ENCODE measurements at regions not wholly inside any gene's neighbourhood (a gene's known extent, or its start where the extent isn't known, plus 50 kb on each side); places are given as distances from the start of the nearest gene placed in this dataset.
A peak's percentile ranks its signal among the peaks of the same experiment; 100 is the strongest.

GRCh38 chr1:4971666-4972065 is 317.3 kb downstream of the AJAP1 start:
- no peak for DNase-seq

DNA sequence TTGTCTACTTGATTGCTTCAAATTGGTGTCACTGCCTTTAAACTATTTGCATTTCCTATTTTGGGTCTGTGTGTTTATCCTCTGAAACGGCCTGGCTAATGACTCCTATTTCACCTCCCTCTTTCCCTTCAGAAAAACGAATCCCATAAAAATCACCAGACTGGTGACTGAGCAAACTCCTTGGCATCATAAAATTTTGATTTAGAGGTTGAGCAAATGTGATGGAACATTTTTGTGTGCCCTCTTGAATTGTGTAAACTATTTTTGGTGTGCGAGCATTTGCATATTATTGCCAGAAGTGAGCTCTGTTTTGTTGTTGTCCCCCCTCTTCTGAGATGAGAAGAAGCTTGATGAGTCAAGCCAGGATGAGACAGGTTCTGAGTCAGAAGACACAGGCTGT is 316.1 kb downstream of the AJAP1 start:
- no peak for DNase-seq

DNA sequence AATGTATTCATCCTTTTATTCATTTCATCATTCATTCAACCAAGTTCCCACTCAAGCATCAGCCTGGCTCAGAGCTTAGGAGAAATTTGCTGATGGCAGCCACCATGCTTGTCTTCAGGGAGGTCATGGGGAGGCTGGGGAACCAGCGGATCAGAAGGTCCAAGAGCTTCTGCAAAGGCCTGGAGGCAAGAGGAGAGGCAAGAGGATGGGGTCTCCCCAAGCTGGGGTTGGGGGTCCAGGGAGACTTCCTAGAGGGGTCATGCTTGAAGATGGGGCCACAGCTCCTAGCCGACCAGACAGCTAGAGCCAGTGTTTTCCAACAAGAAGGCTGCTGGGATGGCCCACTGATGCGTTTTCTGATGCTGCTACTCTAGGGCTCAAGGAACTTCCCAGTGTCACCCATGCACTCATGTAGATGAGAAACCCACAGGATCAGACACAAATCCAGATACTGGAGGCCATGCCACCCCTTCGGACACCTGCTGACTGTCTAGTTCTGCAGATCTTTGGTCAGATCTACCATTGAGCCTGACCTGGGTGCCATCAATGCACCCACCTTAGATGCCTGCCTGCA is 315.2 kb downstream of the AJAP1 start:
- DNase-seq, result no peak

DNA sequence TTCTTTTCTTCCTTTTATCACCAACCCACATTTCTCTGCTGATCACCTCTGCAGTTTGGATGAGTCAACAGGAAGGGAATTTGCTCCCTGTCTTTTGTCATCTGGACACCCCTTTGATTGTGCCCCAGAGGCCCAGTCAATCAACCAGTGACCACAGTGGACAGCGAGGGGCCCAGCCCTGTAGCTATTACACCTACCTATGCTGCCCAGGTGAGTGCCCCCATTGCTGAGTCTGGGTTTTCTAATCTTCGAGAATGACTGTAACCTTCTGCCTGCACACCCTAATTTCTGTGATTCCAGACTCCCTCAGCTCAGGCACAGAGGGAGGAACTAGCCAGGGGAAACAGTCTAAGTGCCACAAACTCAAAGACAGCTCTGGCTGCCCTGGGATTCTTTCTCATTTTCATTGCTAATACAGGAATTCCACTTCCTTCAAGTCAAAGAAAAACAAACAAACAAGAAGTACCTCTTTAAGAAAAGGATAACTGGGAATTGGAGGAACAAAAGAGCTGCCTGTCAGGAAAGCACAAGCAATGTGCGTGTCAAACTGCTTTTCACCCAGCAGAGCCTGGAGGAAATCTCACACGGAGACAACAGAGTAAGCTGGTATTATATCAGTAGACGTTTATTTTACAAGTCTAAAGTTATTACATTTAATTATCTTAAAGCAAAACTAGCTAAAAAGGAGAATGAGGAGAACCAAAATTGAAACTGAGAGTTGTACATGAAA is 311.1 kb downstream of the AJAP1 start:
- DNase-seq, result no peak

DNA sequence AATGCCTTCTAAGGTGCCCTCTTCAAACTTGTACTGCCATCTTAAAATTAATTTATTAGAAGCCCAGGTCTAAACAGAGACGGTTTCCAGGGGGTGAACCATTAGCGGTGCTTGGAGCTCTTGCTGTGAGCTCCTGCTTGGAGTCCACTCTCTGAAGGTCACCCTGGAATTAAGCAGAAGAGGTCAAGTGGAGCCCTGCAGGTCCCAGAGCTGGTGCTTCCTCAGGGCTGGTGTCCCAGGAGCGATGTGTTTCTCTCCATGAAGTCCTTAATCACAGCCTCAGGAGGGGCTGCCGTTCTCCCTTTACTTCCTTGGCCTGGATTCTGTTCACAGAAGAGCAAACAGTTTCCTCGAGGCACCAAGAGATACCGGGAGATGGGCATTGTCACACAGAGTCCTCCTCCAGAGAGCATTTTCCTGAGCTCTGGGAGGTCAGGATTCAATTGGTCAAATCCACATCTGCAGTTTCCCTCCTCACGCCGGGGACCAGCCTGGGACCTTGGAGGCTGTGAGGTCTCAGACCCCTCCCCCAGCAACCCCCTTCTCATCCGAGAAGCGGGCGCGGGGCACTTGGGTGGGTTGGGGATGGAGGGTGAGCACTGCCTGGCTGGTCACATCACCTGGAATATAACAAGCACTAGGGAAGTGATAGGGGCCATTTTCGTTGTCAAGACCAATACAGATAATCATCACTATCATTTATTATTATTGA is 310.4 kb downstream of the AJAP1 start:
- no peak for DNase-seq

DNA sequence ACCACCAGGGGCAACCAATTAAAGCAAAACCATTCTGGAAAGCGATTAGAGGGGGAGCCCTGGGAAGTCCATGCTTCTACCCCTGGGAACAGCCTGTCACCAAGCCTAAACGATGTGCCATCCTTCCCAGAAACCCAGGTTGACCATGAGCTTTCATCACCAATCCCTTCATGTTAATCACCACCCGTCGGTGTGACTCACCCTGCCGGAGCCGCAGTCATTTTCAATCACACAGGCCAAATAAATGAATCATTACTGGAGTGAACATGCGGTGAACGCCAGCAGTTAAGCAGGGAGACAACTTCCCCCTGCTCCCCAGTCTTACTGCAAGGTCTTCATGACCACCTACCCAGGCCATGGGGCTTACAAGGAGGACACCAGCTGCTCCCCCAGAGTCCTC is 308.8 kb downstream of the AJAP1 start:
- DNase-seq, result no peak

DNA sequence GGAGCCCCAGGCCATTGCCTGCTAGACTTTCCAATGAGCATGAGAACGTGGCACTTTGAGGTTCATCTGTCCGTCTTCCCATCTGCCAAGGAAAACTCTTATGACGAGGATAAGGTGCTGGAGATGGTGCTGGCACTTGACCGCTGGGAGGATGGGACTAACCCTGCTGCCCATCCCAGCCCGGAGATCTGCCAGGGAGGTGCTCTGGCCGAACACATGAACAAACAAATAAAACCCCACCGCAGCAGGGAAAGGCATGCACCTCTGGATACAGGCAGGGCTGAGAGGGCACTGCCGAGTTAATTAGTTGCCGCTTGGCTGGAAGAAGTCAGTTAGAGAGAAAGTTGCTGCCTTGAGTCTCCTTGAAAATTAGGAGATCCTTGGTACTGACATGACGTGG is 308.4 kb downstream of the AJAP1 start:
- no peak for DNase-seq

DNA sequence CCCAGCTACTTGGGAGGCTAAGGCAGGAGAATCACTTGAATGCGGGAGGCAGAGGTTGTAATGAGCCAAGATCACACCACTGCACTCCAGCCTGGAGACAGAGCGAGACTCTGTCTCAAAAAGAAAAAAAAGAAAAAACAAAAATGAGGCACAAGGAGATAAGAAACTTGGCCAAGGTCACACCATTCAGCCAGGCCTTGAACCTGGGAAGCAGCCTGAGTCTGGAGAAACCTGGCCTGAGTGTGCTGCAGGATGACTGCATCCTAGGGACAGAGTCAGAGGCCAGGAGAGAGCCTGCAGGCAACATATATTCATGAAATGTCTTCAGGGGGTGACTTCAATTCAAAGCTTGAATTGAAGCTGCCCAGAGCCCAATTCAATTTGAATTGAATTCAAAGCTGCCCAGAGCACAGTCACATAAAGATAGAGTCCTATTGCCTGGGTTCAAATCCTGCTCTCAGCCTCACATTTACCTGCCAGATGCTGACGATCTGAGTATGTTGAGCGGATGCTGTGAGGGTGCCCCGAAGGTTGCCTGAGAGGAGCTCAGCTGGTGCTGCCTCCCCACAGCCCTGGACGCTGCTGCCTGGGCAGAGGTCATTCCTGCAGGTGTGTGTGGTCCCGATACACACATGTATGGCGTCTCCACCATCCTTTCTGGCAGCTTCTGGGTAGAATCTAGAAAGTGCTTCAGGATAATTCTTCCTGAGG is 307.7 kb downstream of the AJAP1 start:
- DNase-seq, result no peak

DNA sequence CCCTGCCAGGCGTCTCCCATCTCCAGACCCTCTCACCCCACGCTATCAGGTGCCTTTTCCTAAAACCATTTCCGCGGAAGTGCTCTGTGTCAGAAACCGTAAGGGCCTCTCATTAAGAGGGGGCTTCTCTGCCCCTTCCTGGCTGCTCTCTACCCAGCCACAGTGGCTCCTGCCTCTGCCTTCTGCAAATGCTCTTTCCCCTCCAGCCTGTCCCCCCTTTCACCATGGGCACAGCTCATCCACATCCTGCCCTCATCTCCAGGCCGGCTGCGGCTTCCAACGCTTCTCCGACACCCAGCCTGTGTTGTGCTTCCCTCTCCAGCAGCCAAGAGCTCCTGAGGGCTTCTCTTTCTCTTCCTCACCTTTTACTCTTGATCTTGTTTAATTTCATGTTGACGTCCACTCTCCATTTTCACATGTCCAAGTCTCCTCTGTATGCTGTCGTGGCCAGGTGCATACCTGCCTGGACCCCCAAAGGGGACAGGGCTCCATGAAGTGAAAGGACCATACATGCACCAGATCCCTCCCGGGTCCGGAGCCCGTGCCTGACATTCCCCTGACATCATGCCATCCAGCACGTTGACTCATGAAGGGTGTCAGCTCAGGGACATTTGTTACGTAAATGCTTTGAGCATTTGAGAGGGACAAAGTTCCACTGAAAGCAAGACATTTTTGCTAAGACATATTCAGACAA is 306.5 kb downstream of the AJAP1 start:
- no peak for DNase-seq

DNA sequence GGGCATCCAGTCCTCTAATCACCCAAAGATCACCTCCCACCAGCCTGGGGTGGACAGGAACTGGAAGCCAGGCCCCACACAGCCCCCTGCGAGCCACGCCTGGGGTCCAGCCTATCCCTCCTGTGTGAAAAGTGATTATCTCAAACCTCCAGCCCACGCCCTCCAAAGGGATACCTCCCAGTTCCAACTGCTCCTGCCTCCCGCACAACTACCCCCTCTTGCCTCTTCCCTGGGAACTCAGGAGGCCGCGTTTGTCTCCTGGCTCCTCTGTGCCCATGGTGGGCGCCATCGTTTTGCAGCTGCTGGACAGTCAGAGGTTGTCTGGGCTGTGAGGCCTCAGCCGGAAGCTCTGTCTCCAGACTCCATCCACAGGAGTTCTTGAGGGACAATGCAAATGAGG is 305.9 kb downstream of the AJAP1 start:
- no peak for DNase-seq

DNA sequence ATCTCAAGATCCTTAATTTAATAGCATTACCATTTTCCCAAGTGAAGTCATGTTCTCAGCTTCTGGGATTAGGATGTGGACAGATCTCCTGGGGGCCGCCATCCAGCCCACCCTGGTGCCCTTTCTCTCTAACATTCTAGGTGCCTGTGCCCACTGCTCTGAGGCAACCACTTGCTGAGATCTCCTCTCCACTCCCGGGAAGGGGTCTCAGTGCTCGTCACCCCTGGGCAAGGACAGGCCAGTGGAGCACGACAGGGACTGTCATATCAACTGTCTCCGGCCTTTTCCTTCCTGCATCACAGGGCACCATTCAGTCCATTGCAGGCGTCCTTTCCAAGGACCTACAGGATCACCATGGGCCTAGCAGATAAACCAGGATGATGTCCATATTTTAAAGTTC is 304.8 kb downstream of the AJAP1 start:
- DNase-seq, result no peak

GRCh38 chr1:4957027-4957426 is 302.6 kb downstream of the AJAP1 start:
- no peak for DNase-seq

GRCh38 chr1:4954392-4954791 is 300.0 kb downstream of the AJAP1 start:
- no peak for DNase-seq

- DNase-seq, result no peak
These were observed 297.2 kb downstream of the AJAP1 start for GRCh38 chr1:4951601-4952000.

- no peak for DNase-seq
These were observed 291.9 kb downstream of the AJAP1 start for GRCh38 chr1:4946343-4946742.

GRCh38 chr1:4944911-4945310 is 290.5 kb downstream of the AJAP1 start:
- DNase-seq, result peak; percentile 27

GRCh38 chr1:4944072-4944471 is 289.7 kb downstream of the AJAP1 start:
- DNase-seq, result no peak

- no peak for DNase-seq
These were observed 284.9 kb downstream of the AJAP1 start for GRCh38 chr1:4939266-4939665.

DNA sequence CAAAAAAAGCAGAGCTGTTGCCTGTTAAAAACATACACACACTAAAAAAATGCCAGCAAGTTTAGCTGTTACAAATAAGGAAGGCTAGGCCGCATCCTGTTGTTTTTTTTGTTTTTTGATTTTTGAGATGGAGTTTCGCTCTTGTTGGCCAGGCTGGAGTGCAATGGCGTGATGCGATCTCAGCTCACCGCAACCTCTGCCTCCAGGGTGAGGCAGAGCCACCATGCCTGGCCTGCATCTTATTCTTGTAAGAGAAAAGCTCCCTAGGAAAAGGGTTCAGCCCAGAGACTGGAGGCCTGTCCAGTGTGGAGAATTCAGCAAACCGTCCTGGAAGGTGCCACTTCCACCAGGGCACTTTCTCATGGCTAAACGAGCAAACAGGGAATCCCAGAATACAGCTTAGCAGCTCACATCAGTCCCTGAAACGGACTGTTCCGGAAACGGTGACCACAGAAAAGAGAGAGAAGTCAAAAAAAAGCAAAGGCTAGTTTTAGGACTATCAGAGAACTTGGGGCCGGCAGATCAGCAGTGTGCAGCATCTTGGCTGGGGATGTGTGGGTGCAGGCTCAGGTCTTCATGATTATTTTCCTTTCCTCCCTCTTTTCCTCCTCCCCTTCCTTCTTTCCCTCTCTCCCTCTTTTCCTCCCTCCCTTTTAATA is 283.6 kb downstream of the AJAP1 start:
- no peak for DNase-seq

DNA sequence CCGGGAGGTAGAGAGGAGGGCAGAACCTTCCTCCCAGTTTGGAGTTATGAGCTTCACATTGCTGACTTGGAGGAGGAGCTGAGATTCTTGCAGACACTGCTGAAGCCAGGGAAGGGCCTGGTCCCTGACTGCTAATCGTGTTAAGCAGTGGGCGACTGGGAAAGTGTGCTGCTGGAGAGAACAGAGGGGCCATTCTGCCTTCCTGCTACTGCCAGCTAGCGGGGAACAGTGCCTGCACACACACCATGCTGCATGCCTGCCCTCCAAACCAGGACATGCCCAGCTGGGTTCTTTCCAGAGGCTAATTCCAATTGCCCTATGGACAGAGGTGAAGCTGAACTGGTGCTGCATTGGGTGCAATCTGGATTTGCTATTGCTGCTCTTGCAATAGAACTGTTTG is 281.4 kb downstream of the AJAP1 start:
- DNase-seq, result no peak

- DNase-seq, result no peak
These were observed 278.8 kb downstream of the AJAP1 start for GRCh38 chr1:4933232-4933631.

DNA sequence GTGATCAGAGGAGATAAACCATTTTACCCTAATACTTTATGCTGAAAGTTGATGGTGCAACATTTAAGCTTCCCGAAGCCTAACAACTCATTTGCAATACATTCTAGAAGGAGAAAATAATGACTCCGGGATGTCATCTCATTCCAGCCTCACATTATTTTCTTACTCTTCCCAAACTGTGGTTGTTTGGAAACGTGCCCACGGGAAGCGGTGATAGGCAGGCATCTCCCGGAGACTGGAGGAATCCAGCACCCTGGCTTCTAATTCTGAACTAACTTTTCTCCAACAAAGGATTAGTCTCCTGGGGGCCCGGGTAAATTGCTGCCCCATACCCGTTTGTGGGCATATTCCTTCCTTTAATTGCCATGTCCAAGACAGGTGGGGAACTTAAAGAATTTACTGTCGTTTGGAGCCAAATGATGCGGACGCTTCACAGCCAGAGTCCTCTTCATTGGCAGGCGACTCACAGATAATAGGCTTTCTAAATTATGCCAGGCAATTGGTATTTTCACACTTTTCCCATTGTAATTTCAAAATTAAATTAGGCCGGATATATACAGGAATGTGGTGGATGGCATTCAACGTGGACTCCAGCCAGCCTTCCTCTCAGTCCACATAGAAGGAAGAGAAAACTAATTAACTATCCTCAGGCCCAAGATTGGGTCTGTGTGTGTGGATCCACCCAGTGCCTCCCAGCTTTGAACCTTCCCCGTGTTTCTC is 278.1 kb downstream of the AJAP1 start:
- no peak for DNase-seq

All from right hindlimb (tissue), 1 donor.